Parathyroid adenoma (tissue), 2 donors: ENCODE measurements at regions not wholly inside any gene's neighbourhood (a gene's known extent, or its start where the extent isn't known, plus 50 kb on each side); places are given as distances from the start of the nearest gene placed in this dataset.

ENCODE experiments used
- H2AFZ ChIP-seq: fragments of 300-600 bp; sonication (generic); one replicate; pipeline ENCODE4 v1.7.0; 2017; ENCODE audit warnings: antibody characterized with exemption, mild to moderate bottlenecking
- H3K27ac ChIP-seq: fragments of 300-600 bp; sonication (generic); one replicate; pipeline ENCODE4 v1.7.0; 2017
- H3K27me3 ChIP-seq: fragments of 300-600 bp; sonication (generic); one replicate; pipeline ENCODE4 v1.7.0; 2017; ENCODE audit warnings: low read length; ENCODE audit not compliant: control insufficient read depth, insufficient read depth
- H3K36me3 ChIP-seq: fragments of 300-600 bp; sonication (generic); one replicate; pipeline ENCODE4 v1.7.0; 2017; ENCODE audit warnings: low read length; ENCODE audit not compliant: control insufficient read depth, insufficient read depth
- H3K4me1 ChIP-seq: fragments of 300-600 bp; sonication (generic); one replicate; pipeline ENCODE4 v1.7.0; 2017; ENCODE audit warnings: control low read depth
- H3K4me2 ChIP-seq: fragments of 300-600 bp; sonication (generic); one replicate; pipeline ENCODE4 v1.7.0; 2017; ENCODE audit warnings: low read length
- H3K4me3 ChIP-seq: fragments of 300-600 bp; sonication (generic); one replicate; pipeline ENCODE4 v1.7.0; 2017; ENCODE audit warnings: low read depth, low read length
- H3K79me2 ChIP-seq: fragments of 300-600 bp; sonication (generic); one replicate; pipeline ENCODE4 v1.7.0; 2017; ENCODE audit warnings: control low read depth
- H3K9ac ChIP-seq: fragments of 300-600 bp; sonication (generic); one replicate; pipeline ENCODE4 v1.7.0; 2017; ENCODE audit warnings: mild to moderate bottlenecking
- H3K9me3 ChIP-seq: fragments of 300-600 bp; sonication (generic); one replicate; pipeline ENCODE4 v1.7.0; 2017; ENCODE audit warnings: low read length; ENCODE audit not compliant: control insufficient read depth
- TF ChIP-seq, protein P1 (sequence below): fragments of 300-600 bp; sonication (generic); IDR thresholded peaks from one replicate; pipeline ENCODE4 v1.7.0; 2017; ENCODE audit warnings: antibody characterized with exemption, mild to moderate bottlenecking
- donor health status: primary hyperparathyroidism.

DNA sequence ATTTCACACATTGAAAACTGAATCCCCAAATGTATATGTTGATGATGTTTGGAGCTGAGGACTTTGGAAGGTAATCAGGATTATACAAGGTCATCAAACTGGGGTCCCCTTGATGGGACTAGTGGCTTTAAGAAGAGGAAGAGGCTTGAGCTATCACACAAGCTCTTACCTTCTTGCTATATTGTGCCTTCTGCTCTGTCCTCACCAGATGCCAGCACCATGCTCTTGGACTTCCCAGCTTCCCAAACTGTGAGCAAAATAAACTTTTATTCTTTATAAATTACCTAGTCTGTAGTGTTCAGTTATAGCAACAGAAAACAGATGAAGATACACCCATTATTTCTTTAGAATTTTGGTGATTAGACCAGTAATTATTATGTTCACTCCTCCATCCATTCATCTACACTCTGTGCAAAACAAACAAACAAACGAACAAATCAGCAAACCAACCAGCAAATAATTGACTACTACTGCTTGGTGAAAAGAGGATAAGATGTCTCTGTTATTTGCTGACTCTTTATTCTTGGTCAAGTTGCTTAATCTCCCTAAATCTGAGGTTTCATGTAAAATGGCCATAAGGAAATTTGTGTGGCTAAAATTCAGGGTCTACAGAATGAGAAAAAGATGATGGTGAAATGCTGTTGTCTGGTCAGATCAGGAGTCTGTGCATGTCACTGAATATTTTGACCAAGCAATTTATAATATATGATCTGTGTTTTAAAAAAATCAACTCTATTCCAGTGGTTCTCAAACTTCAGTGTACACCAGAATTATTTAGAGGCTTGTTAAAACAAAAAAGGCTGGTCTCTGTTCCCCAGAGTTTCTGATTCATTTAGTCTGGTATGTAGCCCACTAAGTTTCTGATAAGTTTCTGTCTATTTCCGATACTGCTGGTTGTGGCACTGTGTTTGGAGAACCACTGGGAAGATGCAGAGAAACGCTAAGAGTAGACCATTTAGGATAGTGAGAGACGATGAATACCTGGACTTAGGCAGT is 854.1 kb downstream of the MAT2B start:
- Histone ChIP-seq H3K79me2 (no peaks in the 10 kb centered on the region), H3K9ac (no peak overlapping the region), H3K27me3 (no peaks in the 10 kb centered on the region), H3K4me2 (no peak overlapping the region), H2AFZ (no peak overlapping the region), H3K27ac (no peak overlapping the region), H3K9me3 (no peaks in the 10 kb centered on the region), H3K36me3 (no peaks in the 10 kb centered on the region), H3K4me1 (no peaks in the 10 kb centered on the region), H3K4me3 (no peak overlapping the region)
- TF ChIP-seq, protein P1, sequence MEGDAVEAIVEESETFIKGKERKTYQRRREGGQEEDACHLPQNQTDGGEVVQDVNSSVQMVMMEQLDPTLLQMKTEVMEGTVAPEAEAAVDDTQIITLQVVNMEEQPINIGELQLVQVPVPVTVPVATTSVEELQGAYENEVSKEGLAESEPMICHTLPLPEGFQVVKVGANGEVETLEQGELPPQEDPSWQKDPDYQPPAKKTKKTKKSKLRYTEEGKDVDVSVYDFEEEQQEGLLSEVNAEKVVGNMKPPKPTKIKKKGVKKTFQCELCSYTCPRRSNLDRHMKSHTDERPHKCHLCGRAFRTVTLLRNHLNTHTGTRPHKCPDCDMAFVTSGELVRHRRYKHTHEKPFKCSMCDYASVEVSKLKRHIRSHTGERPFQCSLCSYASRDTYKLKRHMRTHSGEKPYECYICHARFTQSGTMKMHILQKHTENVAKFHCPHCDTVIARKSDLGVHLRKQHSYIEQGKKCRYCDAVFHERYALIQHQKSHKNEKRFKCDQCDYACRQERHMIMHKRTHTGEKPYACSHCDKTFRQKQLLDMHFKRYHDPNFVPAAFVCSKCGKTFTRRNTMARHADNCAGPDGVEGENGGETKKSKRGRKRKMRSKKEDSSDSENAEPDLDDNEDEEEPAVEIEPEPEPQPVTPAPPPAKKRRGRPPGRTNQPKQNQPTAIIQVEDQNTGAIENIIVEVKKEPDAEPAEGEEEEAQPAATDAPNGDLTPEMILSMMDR: no peak

DNA sequence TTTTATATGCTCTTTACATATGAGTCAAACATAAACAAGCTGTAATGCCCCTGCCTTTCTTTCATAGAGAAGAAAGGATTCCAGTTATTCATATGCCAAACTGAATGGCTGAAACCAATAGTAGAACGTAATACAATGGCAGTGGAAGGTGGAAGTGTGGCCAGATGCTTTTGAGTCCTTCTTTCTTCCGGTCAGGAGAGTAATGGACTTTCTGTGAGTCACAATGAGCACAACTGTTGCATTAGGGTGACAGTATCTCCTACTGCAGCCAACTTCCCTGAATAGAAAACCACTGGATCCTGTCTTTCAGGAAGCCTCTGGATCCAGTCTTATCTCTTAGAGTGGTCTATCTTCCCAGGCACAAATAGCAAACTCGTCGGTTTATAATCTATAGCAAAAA is 855.2 kb downstream of the MAT2B start:
- Histone ChIP-seq H3K4me2 (no peak overlapping the region), H2AFZ (no peak overlapping the region), H3K9me3 (no peaks in the 10 kb centered on the region), H3K27ac (no peak overlapping the region), H3K36me3 (no peaks in the 10 kb centered on the region), H3K27me3 (no peaks in the 10 kb centered on the region), H3K9ac (no peak overlapping the region), H3K4me1 (no peaks in the 10 kb centered on the region), H3K4me3 (no peak overlapping the region), H3K79me2 (no peaks in the 10 kb centered on the region)
- TF ChIP-seq, protein P1: no peak

DNA sequence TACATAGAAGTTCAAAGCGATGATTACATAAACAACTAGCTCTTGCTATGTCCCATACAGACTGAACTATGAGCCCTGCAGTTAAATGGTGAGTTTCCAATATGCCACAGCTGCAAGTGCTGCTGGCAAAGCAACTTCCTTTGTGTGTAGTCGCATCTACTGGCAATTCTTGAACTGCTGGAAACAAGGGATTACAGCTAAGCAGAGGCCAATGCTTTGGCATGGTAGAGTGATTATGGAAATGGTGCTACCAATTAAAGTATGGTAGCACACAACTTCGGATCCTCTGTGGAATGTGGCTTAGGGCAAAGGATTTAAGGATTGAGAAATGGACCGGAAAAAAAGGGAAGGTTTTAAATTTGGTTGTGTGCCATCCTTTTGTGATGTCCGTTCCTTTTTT is 856.6 kb downstream of the MAT2B start:
- Histone ChIP-seq H3K27ac (no peak overlapping the region), H3K9me3 (no peaks in the 10 kb centered on the region), H3K4me3 (no peak overlapping the region), H2AFZ (no peak overlapping the region), H3K9ac (no peak overlapping the region), H3K36me3 (no peaks in the 10 kb centered on the region), H3K27me3 (no peaks in the 10 kb centered on the region), H3K4me2 (no peak overlapping the region), H3K4me1 (no peaks in the 10 kb centered on the region), H3K79me2 (no peaks in the 10 kb centered on the region)
- TF ChIP-seq, protein P1: no peak

DNA sequence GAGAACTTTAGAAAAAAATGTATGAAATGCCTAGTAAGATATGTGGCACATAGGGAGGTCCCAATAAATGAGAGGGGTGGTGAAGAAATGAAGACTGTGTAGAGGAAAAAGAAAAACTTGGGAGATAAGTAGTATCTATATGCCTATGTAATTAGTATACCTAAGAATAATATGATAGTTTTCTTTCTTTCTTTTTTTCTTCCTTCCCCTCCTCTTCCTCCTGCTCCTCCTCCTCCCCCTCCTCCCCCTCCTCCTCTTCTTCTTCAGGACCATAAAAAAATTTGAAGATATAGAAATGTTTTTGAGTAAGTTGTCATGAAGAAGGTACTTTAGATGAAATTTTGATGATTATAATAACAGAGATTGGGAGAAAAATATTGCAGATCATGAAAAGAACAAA is 857.4 kb downstream of the MAT2B start:
- H3K4me3 ChIP-seq: no peak overlapping the region
- H3K36me3 ChIP-seq: no peaks in the 10 kb centered on the region
- H3K9ac ChIP-seq: no peak overlapping the region
- H3K27me3 ChIP-seq: no peaks in the 10 kb centered on the region
- no peak overlapping the region for H3K27ac ChIP-seq
- no peaks in the 10 kb centered on the region for H3K4me1 ChIP-seq
- no peaks in the 10 kb centered on the region for H3K9me3 ChIP-seq
- TF ChIP-seq, protein P1: no peak
- no peaks in the 10 kb centered on the region for H3K79me2 ChIP-seq
- no peak overlapping the region for H3K4me2 ChIP-seq
- no peak overlapping the region for H2AFZ ChIP-seq
